Smooth muscle cell (in vitro differentiated cells): ENCODE measurements at regions not wholly inside any gene's neighbourhood (a gene's known extent, or its start where the extent isn't known, plus 50 kb on each side); places are given as distances from the start of the nearest gene placed in this dataset.

Experiments used
- DNase-seq: peaks from one replicate; lab custom pipeline; 2025; ENCODE audit not compliant: unreplicated experiment; lab: John Stamatoyannopoulos, UW
- H2AFZ ChIP-seq: fragments of 200-600 bp; sonication (generic); 2 replicates; pipeline ENCODE4 v1.6.0; 2016; ENCODE audit warnings: antibody characterized with exemption, low read depth, mild to moderate bottlenecking
- H3F3A ChIP-seq: fragments of 200-600 bp; sonication (generic); 2 replicates; pipeline ENCODE4 v1.6.0; 2017; ENCODE audit warnings: antibody characterized with exemption, low read depth
- H3K27ac ChIP-seq: fragments of 200-600 bp; sonication (generic); 2 replicates; pipeline ENCODE4 v1.5.1; 2016; ENCODE audit warnings: low read depth, mild to moderate bottlenecking
- H3K27me3 ChIP-seq: fragments of 200-600 bp; sonication (generic); 2 replicates; pipeline ENCODE4 v1.6.1; 2016; ENCODE audit warnings: low read depth, mild to moderate bottlenecking
- H3K36me3 ChIP-seq: fragments of 200-600 bp; sonication (generic); 2 replicates; pipeline ENCODE4 v1.5.1; 2016; ENCODE audit warnings: low read depth
- H3K4me1 ChIP-seq: fragments of 200-600 bp; sonication (generic); 2 replicates; pipeline ENCODE4 v1.5.1; 2016; ENCODE audit warnings: low read depth
- H3K4me2 ChIP-seq: fragments of 200-600 bp; sonication (generic); 2 replicates; pipeline ENCODE4 v1.6.0; 2016; ENCODE audit warnings: mild to moderate bottlenecking
- H3K4me3 ChIP-seq: fragments of 200-600 bp; sonication (generic); 2 replicates; pipeline ENCODE4 v1.5.1; 2016; ENCODE audit warnings: mild to moderate bottlenecking
- H3K79me2 ChIP-seq: fragments of 200-600 bp; sonication (generic); 2 replicates; pipeline ENCODE4 v1.6.0; 2016; ENCODE audit warnings: low read depth, mild to moderate bottlenecking
- H3K9ac ChIP-seq: fragments of 200-600 bp; sonication (generic); 2 replicates; pipeline ENCODE4 v1.6.0; 2016; ENCODE audit warnings: low read depth
- H3K9me3 ChIP-seq: fragments of 200-600 bp; sonication (generic); replicated peaks from 2 replicates; pipeline ENCODE4 v1.5.1; 2016; ENCODE audit warnings: low read depth
- H4K20me1 ChIP-seq: fragments of 200-600 bp; sonication (generic); 2 replicates; pipeline ENCODE4 v1.6.0; 2016; ENCODE audit warnings: low read depth
- WGBS: methylation state at CpG from one replicate; pipeline ENCODE4 v1.1.7; 2016; ENCODE audit warnings: low lambda C conversion rate; 5-methylcytosine and 5-hydroxymethylcytosine counted together
- TF ChIP-seq, protein P1 (sequence below): fragments of 200-600 bp; sonication (generic); IDR thresholded peaks from 2 replicates; pipeline ENCODE4 v1.5.1; 2017; ENCODE audit warnings: borderline replicate concordance, mild to moderate bottlenecking, antibody characterized with exemption; ENCODE audit not compliant: insufficient read depth, poor library complexity, severe bottlenecking

DNA sequence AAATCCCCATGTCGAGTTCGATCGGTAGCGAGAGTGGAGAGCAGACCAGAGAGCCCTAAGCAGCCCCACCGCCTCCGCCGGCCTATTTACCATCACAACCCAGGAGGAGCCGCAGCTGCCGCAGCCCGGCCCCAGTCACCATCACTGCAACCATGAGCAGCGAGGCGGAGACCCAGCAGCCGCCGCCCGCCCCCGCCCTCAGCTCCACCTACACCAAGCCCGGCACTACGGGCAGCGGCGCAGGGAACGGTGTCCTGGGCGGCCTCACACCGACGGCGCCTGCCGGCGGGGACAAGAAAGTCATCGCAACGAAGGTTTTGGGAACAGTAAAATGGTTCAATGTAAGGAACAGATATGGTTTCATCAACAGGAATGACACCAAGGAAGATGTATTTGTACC lies 89.5 kb upstream of the TPM1 start:
- Histone ChIP-seq H3F3A (no peaks in the 10 kb centered on the region), H3K27ac (no peak overlapping the region), H2AFZ (no peak overlapping the region), H3K4me3 (no peak overlapping the region), H3K9ac (no peak overlapping the region), H3K4me1 (no peaks in the 10 kb centered on the region), H3K4me2 (no peak overlapping the region), H3K36me3 (no peaks in the 10 kb centered on the region), H3K27me3 (no peaks in the 10 kb centered on the region), H3K9me3 (no peaks in the 10 kb centered on the region), H4K20me1 (no peaks in the 10 kb centered on the region), H3K79me2 (no peaks in the 10 kb centered on the region)
- TF ChIP-seq, protein P1, sequence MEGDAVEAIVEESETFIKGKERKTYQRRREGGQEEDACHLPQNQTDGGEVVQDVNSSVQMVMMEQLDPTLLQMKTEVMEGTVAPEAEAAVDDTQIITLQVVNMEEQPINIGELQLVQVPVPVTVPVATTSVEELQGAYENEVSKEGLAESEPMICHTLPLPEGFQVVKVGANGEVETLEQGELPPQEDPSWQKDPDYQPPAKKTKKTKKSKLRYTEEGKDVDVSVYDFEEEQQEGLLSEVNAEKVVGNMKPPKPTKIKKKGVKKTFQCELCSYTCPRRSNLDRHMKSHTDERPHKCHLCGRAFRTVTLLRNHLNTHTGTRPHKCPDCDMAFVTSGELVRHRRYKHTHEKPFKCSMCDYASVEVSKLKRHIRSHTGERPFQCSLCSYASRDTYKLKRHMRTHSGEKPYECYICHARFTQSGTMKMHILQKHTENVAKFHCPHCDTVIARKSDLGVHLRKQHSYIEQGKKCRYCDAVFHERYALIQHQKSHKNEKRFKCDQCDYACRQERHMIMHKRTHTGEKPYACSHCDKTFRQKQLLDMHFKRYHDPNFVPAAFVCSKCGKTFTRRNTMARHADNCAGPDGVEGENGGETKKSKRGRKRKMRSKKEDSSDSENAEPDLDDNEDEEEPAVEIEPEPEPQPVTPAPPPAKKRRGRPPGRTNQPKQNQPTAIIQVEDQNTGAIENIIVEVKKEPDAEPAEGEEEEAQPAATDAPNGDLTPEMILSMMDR = no peak
- DNase-seq = no peak
- 94% methylated on average over 28 of the region's 29 CpGs for WGBS

DNA sequence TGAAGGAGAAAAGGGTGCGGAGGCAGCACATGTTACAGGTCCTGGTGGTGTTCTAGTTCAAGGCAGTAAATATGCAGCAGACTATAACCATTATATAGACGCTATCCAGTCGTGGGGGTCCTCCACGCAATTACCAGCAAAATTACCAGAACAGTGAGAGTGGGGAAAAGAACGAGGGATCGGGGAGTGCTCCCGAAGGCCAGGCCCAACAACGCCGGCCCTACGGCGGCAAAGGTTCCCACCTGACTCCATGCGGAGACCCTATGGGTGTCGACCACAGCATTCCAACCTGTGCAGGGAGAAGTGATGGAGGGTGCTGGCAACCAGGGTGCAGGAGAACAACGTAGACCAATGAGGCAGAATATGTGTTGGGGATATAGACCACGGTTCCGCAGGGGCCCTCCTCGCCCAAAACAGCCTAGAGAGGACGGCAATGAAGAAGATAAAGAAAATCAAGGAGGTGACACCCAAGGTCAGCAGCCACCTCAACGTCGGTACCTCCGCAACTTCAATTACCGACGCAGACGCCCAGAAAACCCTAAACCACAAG lies 89.0 kb upstream of the TPM1 start:
- Histone ChIP-seq H3K36me3 (no peaks in the 10 kb centered on the region), H3K4me1 (no peaks in the 10 kb centered on the region), H3K4me2 (no peak overlapping the region), H3K9me3 (no peaks in the 10 kb centered on the region), H3K27me3 (no peaks in the 10 kb centered on the region), H3K27ac (no peak overlapping the region), H2AFZ (no peak overlapping the region), H3F3A (no peaks in the 10 kb centered on the region), H4K20me1 (no peaks in the 10 kb centered on the region), H3K9ac (no peak overlapping the region), H3K4me3 (no peak overlapping the region), H3K79me2 (no peaks in the 10 kb centered on the region)
- no peak for DNase-seq
- 96% methylated on average over 24 of the region's 24 CpGs for WGBS
- TF ChIP-seq, protein P1 = no peak

DNA sequence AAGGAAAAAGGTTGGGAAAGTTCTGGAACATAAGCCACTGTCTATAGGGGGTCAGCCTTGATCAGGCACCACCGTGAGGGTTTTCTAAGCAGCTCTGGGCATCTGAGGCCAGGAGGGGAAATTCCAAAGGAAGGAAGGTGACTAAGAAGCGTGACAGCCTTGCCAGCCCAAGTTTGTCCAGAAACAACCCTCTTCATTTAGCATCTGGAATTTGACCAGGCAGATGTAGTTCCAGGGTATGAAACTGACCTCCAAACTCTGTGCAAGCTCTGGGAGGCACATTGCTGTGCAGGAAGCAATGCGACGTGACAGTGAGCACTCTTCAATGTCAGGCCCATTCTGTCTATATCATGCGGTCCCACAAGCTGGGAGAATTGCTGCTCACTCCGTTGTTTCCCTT lies 85.4 kb upstream of the TPM1 start:
- 80% methylated on average over 6 of the region's 6 CpGs for WGBS
- Histone ChIP-seq H3K79me2 (no peaks in the 10 kb centered on the region), H3F3A (no peaks in the 10 kb centered on the region), H3K27me3 (no peaks in the 10 kb centered on the region), H3K4me2 (no peak overlapping the region), H4K20me1 (no peaks in the 10 kb centered on the region), H3K9ac (no peak overlapping the region), H3K9me3 (no peaks in the 10 kb centered on the region), H3K27ac (no peak overlapping the region), H2AFZ (peak overlapping the region; percentile 24), H3K4me3 (no peak overlapping the region), H3K4me1 (no peaks in the 10 kb centered on the region), H3K36me3 (no peaks in the 10 kb centered on the region)
- TF ChIP-seq, protein P1 = no peak
- no peak for DNase-seq

DNA sequence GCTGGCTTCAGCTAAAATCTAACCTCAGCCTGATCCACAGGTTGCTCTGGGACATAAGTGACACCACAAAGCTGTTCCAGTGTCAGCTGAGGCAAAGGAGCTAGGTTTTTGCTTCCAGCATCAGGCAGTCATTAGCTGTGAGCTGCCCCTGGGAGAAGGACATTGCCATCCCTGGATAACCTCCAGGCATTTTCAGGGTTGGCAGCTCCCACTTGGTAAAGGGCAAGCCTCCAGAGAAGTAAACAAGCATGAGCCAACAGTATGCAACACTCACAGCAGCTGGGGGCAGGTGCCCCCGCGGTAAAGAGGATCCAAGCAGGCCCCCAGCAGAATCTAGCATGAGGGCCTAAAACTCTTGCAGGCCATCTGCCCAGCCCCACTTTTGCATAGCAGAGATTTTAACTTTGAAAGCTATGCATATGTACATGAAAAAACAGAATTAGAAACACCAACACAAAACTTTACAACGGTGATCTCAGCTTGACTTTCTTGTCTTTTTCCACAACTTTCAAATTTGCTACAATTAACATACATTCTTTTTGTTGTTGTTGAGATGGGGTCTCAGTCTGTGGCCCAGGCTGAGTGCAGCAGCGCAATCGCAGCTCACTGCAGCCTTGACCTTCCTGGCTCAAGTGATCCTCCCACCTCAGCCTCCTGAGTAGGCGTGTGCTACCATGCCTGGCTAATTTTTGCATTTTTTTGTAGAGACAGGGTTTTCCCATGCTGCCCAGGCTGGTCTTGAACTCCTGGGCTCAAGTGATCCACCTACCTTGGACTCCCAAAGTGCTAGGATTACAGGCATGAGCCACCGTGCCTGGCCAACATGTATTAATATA lies 83.8 kb upstream of the TPM1 start:
- Histone ChIP-seq H3K27me3 (no peaks in the 10 kb centered on the region), H3K4me3 (no peak overlapping the region), H3K79me2 (no peaks in the 10 kb centered on the region), H3K9ac (no peak overlapping the region), H3K4me2 (no peak overlapping the region), H3K9me3 (no peaks in the 10 kb centered on the region), H3K27ac (no peak overlapping the region), H4K20me1 (no peaks in the 10 kb centered on the region), H3K4me1 (no peaks in the 10 kb centered on the region), H3F3A (no peaks in the 10 kb centered on the region), H2AFZ (no peak overlapping the region), H3K36me3 (no peaks in the 10 kb centered on the region)
- TF ChIP-seq, protein P1 = no peak
- DNase-seq = no peak
- WGBS = 79% methylated on average over 7 of the region's 7 CpGs
